ENCODE measurements at regions not wholly inside any gene's neighbourhood (a gene's known extent, or its start where the extent isn't known, plus 50 kb on each side); places are given as distances from the start of the nearest gene placed in this dataset.
"Not testable (repeated sequence)": the region's sequence is repeated elsewhere in the genome, so short reads cannot be mapped to it uniquely, and the experiment has no call there.

GRCh38 chr2:196293751-196294515 is 122.6 kb upstream of the STK17B start:
- no peaks in the 10 kb centered on the region for H3K36me3 ChIP-seq (ENCODE audit: insufficient read depth, low read length)
- no peaks in the 10 kb centered on the region for H3K27me3 ChIP-seq (ENCODE audit: insufficient read depth, low read length)
- no peak overlapping the region for H3K27ac ChIP-seq (ENCODE audit: low read depth, low read length)
- H3K9ac ChIP-seq (ENCODE audit: low read depth, low read length): no peak overlapping the region
- 88% methylated on average over 3 of the region's 3 CpGs for WGBS
- H3K4me3 ChIP-seq (ENCODE audit: low read length): no peak overlapping the region
- no peaks in the 10 kb centered on the region for H3K4me1 ChIP-seq (ENCODE audit: insufficient read depth, low read length)
- no peaks in the 10 kb centered on the region for H3K9me3 ChIP-seq (ENCODE audit: insufficient read depth, low read depth, low read length)

GRCh38 chr2:196294516-196294909 is 123.1 kb upstream of the STK17B start:
- H3K27me3 ChIP-seq (ENCODE audit: insufficient read depth, low read length): no peaks in the 10 kb centered on the region
- H3K27ac ChIP-seq (ENCODE audit: low read depth, low read length): no peak overlapping the region
- H3K4me1 ChIP-seq (ENCODE audit: insufficient read depth, low read length): no peaks in the 10 kb centered on the region
- WGBS: 77% methylated on average over 1 of the region's 1 CpG
- no peaks in the 10 kb centered on the region for H3K9me3 ChIP-seq (ENCODE audit: insufficient read depth, low read depth, low read length)
- H3K9ac ChIP-seq (ENCODE audit: low read depth, low read length): no peak overlapping the region
- no peak overlapping the region for H3K4me3 ChIP-seq (ENCODE audit: low read length)
- no peaks in the 10 kb centered on the region for H3K36me3 ChIP-seq (ENCODE audit: insufficient read depth, low read length)

DNA sequence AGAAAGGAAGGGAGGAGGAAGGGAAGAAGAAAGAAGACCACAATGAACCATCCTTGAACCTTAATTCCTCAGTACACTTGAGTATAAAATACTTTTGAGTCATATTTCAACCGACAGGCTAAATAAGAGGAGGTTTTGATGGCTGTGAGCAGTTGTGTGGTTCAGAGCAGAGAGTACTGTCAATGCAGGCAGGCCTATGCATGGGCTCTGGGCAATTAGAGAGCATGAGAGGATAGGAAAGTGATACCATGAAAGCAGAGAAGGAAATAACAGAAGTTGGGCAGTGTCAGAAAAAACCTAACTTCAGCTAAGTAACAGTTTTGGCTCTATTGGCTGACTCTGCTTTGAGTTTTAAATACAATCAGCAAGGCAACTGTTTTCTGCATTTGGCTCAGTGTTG is 123.6 kb upstream of the STK17B start:
- H3K4me3 ChIP-seq (ENCODE audit: low read length): no peak overlapping the region
- 79% methylated on average over 1 of the region's 1 CpG for WGBS
- no peaks in the 10 kb centered on the region for H3K27me3 ChIP-seq (ENCODE audit: insufficient read depth, low read length)
- no peaks in the 10 kb centered on the region for H3K36me3 ChIP-seq (ENCODE audit: insufficient read depth, low read length)
- H3K27ac ChIP-seq (ENCODE audit: low read depth, low read length): no peak overlapping the region
- no peaks in the 10 kb centered on the region for H3K4me1 ChIP-seq (ENCODE audit: insufficient read depth, low read length)
- H3K9ac ChIP-seq (ENCODE audit: low read depth, low read length): no peak overlapping the region
- H3K9me3 ChIP-seq (ENCODE audit: insufficient read depth, low read depth, low read length): no peaks in the 10 kb centered on the region

DNA sequence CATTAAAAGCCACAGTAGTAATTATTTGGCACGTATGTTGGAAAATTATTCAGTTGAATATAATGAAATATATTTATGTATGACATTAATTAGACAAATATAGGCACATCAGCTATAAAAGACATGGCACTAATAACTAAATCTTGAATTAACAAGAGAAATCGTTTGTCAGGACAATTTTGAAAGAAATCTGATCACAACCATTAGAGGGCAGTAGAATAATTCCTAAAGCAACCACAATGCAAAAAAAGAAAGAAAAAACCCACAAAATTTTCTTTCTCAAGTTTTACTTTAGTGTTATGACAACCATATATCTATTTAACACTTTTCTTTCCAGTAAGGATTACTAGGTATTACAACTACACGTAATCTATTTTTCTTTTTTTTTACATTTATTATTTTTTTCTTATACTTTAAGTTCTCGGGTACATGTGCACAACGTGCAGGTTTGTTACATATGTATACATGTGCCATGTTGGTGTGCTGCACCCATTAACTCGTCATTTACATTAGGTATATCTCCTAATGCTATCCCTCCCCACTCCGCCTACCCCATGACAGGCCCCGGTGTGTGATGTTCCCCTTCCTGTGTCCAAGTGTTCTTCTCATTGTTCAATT is 126.8 kb upstream of the STK17B start:
- not testable (repeated sequence) for H3K4me1 ChIP-seq (ENCODE audit: insufficient read depth, low read length)

GRCh38 chr2:196307775-196308305 is 136.5 kb upstream of the STK17B start:
- Histone ChIP-seq H3K27me3 (ENCODE audit: insufficient read depth, low read length) (no peaks in the 10 kb centered on the region), H3K4me3 (ENCODE audit: low read length) (no peak overlapping the region), H3K9ac (ENCODE audit: low read depth, low read length) (no peak overlapping the region), H3K4me1 (ENCODE audit: insufficient read depth, low read length) (no peaks in the 10 kb centered on the region), H3K9me3 (ENCODE audit: insufficient read depth, low read depth, low read length) (no peaks in the 10 kb centered on the region), H3K27ac (ENCODE audit: low read depth, low read length) (no peak overlapping the region), H3K36me3 (ENCODE audit: insufficient read depth, low read length) (no peaks in the 10 kb centered on the region)
- 94% methylated on average over 14 of the region's 14 CpGs for WGBS

More for the DNA sequence above, 126.8 kb upstream of the STK17B start:
- H3K27me3 ChIP-seq (ENCODE audit: insufficient read depth, low read length); H3K9me3 ChIP-seq (ENCODE audit: insufficient read depth, low read depth, low read length); H3K4me3 ChIP-seq (ENCODE audit: low read length); H3K36me3 ChIP-seq (ENCODE audit: insufficient read depth, low read length); H3K27ac ChIP-seq (ENCODE audit: low read depth, low read length); H3K9ac ChIP-seq (ENCODE audit: low read depth, low read length): not testable (repeated sequence)
- WGBS: 84% methylated on average over 7 of the region's 8 CpGs

DNA sequence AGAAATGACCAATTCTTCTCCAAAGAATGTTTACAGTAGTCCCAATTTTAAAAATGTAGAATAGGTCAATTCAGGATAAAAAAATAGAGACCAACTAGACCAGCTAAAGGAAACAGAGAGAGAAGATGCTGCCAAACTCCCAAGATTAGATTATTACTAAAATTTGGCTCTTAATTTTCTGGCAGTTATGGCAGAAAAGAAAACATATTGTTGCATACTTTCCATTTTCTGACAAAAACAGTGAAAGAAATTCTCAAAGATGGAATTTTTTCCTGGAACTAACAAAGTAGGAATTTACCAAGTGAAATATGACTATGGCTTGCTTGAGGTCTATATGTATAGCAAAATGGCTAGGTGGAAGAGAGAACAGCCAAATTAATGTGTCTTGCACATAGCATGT is 138.3 kb upstream of the STK17B start:
- Histone ChIP-seq H3K4me1 (ENCODE audit: insufficient read depth, low read length) (no peaks in the 10 kb centered on the region), H3K27ac (ENCODE audit: low read depth, low read length) (no peak overlapping the region), H3K9me3 (ENCODE audit: insufficient read depth, low read depth, low read length) (no peaks in the 10 kb centered on the region), H3K36me3 (ENCODE audit: insufficient read depth, low read length) (no peaks in the 10 kb centered on the region), H3K4me3 (ENCODE audit: low read length) (no peak overlapping the region), H3K27me3 (ENCODE audit: insufficient read depth, low read length) (no peaks in the 10 kb centered on the region), H3K9ac (ENCODE audit: low read depth, low read length) (no peak overlapping the region)

- H3K9me3 ChIP-seq (ENCODE audit: insufficient read depth, low read depth, low read length): no peaks in the 10 kb centered on the region
- H3K36me3 ChIP-seq (ENCODE audit: insufficient read depth, low read length): no peaks in the 10 kb centered on the region
- H3K27ac ChIP-seq (ENCODE audit: low read depth, low read length): no peak overlapping the region
- no peak overlapping the region for H3K4me3 ChIP-seq (ENCODE audit: low read length)
- 100% methylated on average over 1 of the region's 1 CpG for WGBS
- no peak overlapping the region for H3K9ac ChIP-seq (ENCODE audit: low read depth, low read length)
- H3K27me3 ChIP-seq (ENCODE audit: insufficient read depth, low read length): no peaks in the 10 kb centered on the region
- peaks cover 4% of the 10 kb centered on the region; the same call in 1 of the 2 replicates for H3K4me1 ChIP-seq (ENCODE audit: insufficient read depth, low read length)
Observed at GRCh38 chr2:196314157-196314556, 142.8 kb upstream of the STK17B start.

DNA sequence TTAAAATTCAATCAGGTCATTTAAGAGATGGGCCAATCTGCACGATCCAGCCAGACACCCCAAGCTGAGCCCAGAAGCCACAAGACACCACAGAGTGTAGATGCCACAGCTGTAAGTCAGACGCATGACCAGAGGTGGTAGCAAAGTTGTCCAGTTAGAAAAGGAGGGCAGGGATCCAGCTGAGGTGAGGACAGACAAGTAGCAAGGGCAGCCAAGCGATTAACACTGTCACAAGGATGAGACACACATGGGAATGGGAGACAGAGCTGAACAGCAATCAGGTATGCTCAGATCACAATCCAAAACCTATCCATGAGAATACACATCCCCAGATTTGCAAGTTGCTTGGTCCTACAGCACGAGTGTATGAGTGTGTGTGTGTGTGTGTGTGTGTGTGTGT is 143.4 kb upstream of the STK17B start:
- Histone ChIP-seq H3K4me3 (ENCODE audit: low read length) (no peak overlapping the region), H3K27ac (ENCODE audit: low read depth, low read length) (no peak overlapping the region), H3K27me3 (ENCODE audit: insufficient read depth, low read length) (no peaks in the 10 kb centered on the region), H3K9ac (ENCODE audit: low read depth, low read length) (no peak overlapping the region), H3K9me3 (ENCODE audit: insufficient read depth, low read depth, low read length) (no peaks in the 10 kb centered on the region), H3K36me3 (ENCODE audit: insufficient read depth, low read length) (no peaks in the 10 kb centered on the region), H3K4me1 (ENCODE audit: insufficient read depth, low read length) (peaks cover 4% of the 10 kb centered on the region; the same call in 1 of the 2 replicates)
- 77% methylated on average over 3 of the region's 4 CpGs for WGBS

- WGBS: 81% methylated on average over 3 of the region's 3 CpGs
- H3K27me3 ChIP-seq (ENCODE audit: insufficient read depth, low read length): no peaks in the 10 kb centered on the region
- H3K27ac ChIP-seq (ENCODE audit: low read depth, low read length): no peak overlapping the region
- peaks cover 4% of the 10 kb centered on the region; the same call in 1 of the 2 replicates for H3K4me1 ChIP-seq (ENCODE audit: insufficient read depth, low read length)
- no peak overlapping the region for H3K9ac ChIP-seq (ENCODE audit: low read depth, low read length)
- H3K4me3 ChIP-seq (ENCODE audit: low read length): no peak overlapping the region
- H3K9me3 ChIP-seq (ENCODE audit: insufficient read depth, low read depth, low read length): no peaks in the 10 kb centered on the region
- H3K36me3 ChIP-seq (ENCODE audit: insufficient read depth, low read length): no peaks in the 10 kb centered on the region
Observed at GRCh38 chr2:196315388-196316049, 144.1 kb upstream of the STK17B start.

GRCh38 chr2:196316050-196316430 is 144.7 kb upstream of the STK17B start:
- H3K9me3 ChIP-seq (ENCODE audit: insufficient read depth, low read depth, low read length): no peaks in the 10 kb centered on the region
- WGBS: 82% methylated on average over 3 of the region's 4 CpGs
- no peak overlapping the region for H3K4me3 ChIP-seq (ENCODE audit: low read length)
- H3K27me3 ChIP-seq (ENCODE audit: insufficient read depth, low read length): no peaks in the 10 kb centered on the region
- H3K27ac ChIP-seq (ENCODE audit: low read depth, low read length): no peak overlapping the region
- H3K36me3 ChIP-seq (ENCODE audit: insufficient read depth, low read length): no peaks in the 10 kb centered on the region
- no peak overlapping the region for H3K9ac ChIP-seq (ENCODE audit: low read depth, low read length)
- H3K4me1 ChIP-seq (ENCODE audit: insufficient read depth, low read length): peaks cover 4% of the 10 kb centered on the region; the same call in 1 of the 2 replicates
